GM19372 (cell line): ENCODE measurements at regions not wholly inside any gene's neighbourhood (a gene's known extent, or its start where the extent isn't known, plus 50 kb on each side); places are given as distances from the start of the nearest gene placed in this dataset.
"Not testable (repeated sequence)": the region's sequence is repeated elsewhere in the genome, so short reads cannot be mapped to it uniquely, and the experiment has no call there.

Source experiments
- ATAC-seq: cut with Tn5 transposase; IDR thresholded peaks from one replicate; pipeline ENCODE4 v1.9.1; 2021; ENCODE audit warnings: mild to moderate bottlenecking, low read depth, moderate library complexity; ENCODE audit not compliant: unreplicated experiment

- not testable (repeated sequence) for ATAC-seq
These were observed 224.4 kb upstream of the TRIB2 start for GRCh38 chr2:12492360-12492759.

- no peak for ATAC-seq
These were observed 223.7 kb upstream of the TRIB2 start for GRCh38 chr2:12493031-12493513.

- ATAC-seq: no peak
These were observed 221.4 kb upstream of the TRIB2 start for GRCh38 chr2:12495247-12495868.

GRCh38 chr2:12498286-12498685 lies 218.4 kb upstream of the TRIB2 start:
- no peak for ATAC-seq

GRCh38 chr2:12498704-12499103 lies 218.0 kb upstream of the TRIB2 start:
- ATAC-seq: no peak

GRCh38 chr2:12500899-12501298 lies 215.8 kb upstream of the TRIB2 start:
- no peak for ATAC-seq

- peak; percentile 80 for ATAC-seq
These were observed 215.1 kb upstream of the TRIB2 start for GRCh38 chr2:12501469-12502158.

- no peak for ATAC-seq
These were observed 214.0 kb upstream of the TRIB2 start for GRCh38 chr2:12502759-12503158.

GRCh38 chr2:12504443-12504842 lies 212.3 kb upstream of the TRIB2 start:
- peak; percentile 39 for ATAC-seq

- ATAC-seq: no peak
These were observed 209.9 kb upstream of the TRIB2 start for GRCh38 chr2:12506846-12507245.

- ATAC-seq: peak; percentile 65
These were observed 209.4 kb upstream of the TRIB2 start for GRCh38 chr2:12507295-12507694.

GRCh38 chr2:12510070-12510469 lies 206.7 kb upstream of the TRIB2 start:
- ATAC-seq: no peak

GRCh38 chr2:12513339-12513738 lies 203.4 kb upstream of the TRIB2 start:
- ATAC-seq: no peak

- ATAC-seq: no peak
These were observed 202.6 kb upstream of the TRIB2 start for GRCh38 chr2:12514168-12514567.

GRCh38 chr2:12514631-12515437 lies 201.9 kb upstream of the TRIB2 start:
- no peak for ATAC-seq

GRCh38 chr2:12515871-12516270 lies 200.9 kb upstream of the TRIB2 start:
- ATAC-seq: no peak

GRCh38 chr2:12533337-12534005 lies 183.3 kb upstream of the TRIB2 start:
- ATAC-seq: no peak

- ATAC-seq: no peak
These were observed 182.0 kb upstream of the TRIB2 start for GRCh38 chr2:12534646-12535263.

- no peak for ATAC-seq
These were observed 179.8 kb upstream of the TRIB2 start for GRCh38 chr2:12536976-12537375.

- no peak for ATAC-seq
These were observed 178.5 kb upstream of the TRIB2 start for GRCh38 chr2:12538138-12538694.
